SK-N-SH treated with all-trans-retinoic acid at 6 μM for 48 hours (cell line): ENCODE measurements at regions not wholly inside any gene's neighbourhood (a gene's known extent, or its start where the extent isn't known, plus 50 kb on each side); places are given as distances from the start of the nearest gene placed in this dataset.

ENCODE experiments used
- ATAC-seq: fragments of 200-7000 bp; cut with Tn5 transposase; 3 replicates; pipeline ENCODE4 v1.9.1; 2020; ENCODE audit warnings: mild to moderate bottlenecking, moderate library complexity
- ARNTL ChIP-seq: fragments of 450-650 bp; formaldehyde crosslinking; IDR thresholded peaks from 2 replicates; pipeline ENCODE4 v1.5.0; 2020; ENCODE audit warnings: low read depth, mild to moderate bottlenecking, moderate library complexity, borderline replicate concordance
- BACH2 ChIP-seq: fragments of 250-450 bp; sonication (Bioruptor Pico); IDR thresholded peaks from 2 replicates; pipeline ENCODE4 v1.9.0; 2021; ENCODE audit warnings: mild to moderate bottlenecking, borderline replicate concordance
- CREB5 ChIP-seq: fragments of 250-450 bp; sonication (Bioruptor Pico); IDR thresholded peaks from 2 replicates; pipeline ENCODE4 v1.5.1; 2020; ENCODE audit warnings: low read depth, mild to moderate bottlenecking, moderate library complexity
- CSDC2 ChIP-seq: fragments of 250-450 bp; sonication (Bioruptor Pico); IDR thresholded peaks from 2 replicates; pipeline ENCODE4 v1.5.0; 2020; ENCODE audit warnings: mild to moderate bottlenecking, moderate library complexity
- CSRNP3 ChIP-seq: fragments of 250-450 bp; sonication (Bioruptor Pico); IDR thresholded peaks from 2 replicates; pipeline ENCODE4 v1.5.1; 2021; ENCODE audit warnings: mild to moderate bottlenecking, moderate library complexity
- ESRRG ChIP-seq: fragments of 250-450 bp; sonication (Bioruptor Pico); IDR thresholded peaks from 2 replicates; pipeline ENCODE4 v1.6.1; 2021; ENCODE audit warnings: mild to moderate bottlenecking
- GLIS3 ChIP-seq: fragments of 250-450 bp; sonication (Bioruptor Pico); IDR thresholded peaks from 2 replicates; pipeline ENCODE4 v1.5.0; 2020; ENCODE audit warnings: mild to moderate bottlenecking, moderate library complexity
- ISL1 ChIP-seq: fragments of 250-450 bp; sonication (Bioruptor Pico); IDR thresholded peaks from 2 replicates; pipeline ENCODE4 v2.1.2; 2022; ENCODE audit warnings: mild to moderate bottlenecking, moderate library complexity
- OSR1 ChIP-seq: fragments of 250-450 bp; sonication (Bioruptor Pico); IDR thresholded peaks from 2 replicates; pipeline ENCODE4 v1.8.0; 2022; ENCODE audit warnings: moderate library complexity, mild to moderate bottlenecking, inconsistent platforms
- PATZ1 ChIP-seq: fragments of 250-450 bp; sonication (Bioruptor Pico); IDR thresholded peaks from 2 replicates; pipeline ENCODE4 v1.8.0; 2020; ENCODE audit warnings: mild to moderate bottlenecking, moderate library complexity, borderline replicate concordance
- POU6F1 ChIP-seq: fragments of 250-450 bp; sonication (Bioruptor Pico); IDR thresholded peaks from 2 replicates; pipeline ENCODE4 v1.8.0; 2021; ENCODE audit warnings: low read depth, mild to moderate bottlenecking, moderate library complexity, borderline replicate concordance
- PPARA ChIP-seq: fragments of 250-450 bp; sonication (Bioruptor Pico); IDR thresholded peaks from 2 replicates; pipeline ENCODE4 v1.5.0; 2020; ENCODE audit warnings: mild to moderate bottlenecking, borderline replicate concordance
- RARB ChIP-seq: fragments of 250-450 bp; sonication (Bioruptor Pico); IDR thresholded peaks from 2 replicates; pipeline ENCODE4 v1.8.0; 2021; ENCODE audit warnings: mild to moderate bottlenecking, moderate library complexity
- SNAI2 ChIP-seq: fragments of 250-450 bp; sonication (Bioruptor Pico); IDR thresholded peaks from 2 replicates; pipeline ENCODE4 v1.5.0; 2020; ENCODE audit warnings: mild to moderate bottlenecking, moderate library complexity
- TCF4 ChIP-seq: fragments of 250-450 bp; sonication (Bioruptor Pico); IDR thresholded peaks from 2 replicates; pipeline ENCODE4 v1.8.0; 2021; ENCODE audit warnings: mild to moderate bottlenecking, moderate library complexity, borderline replicate concordance
- TOX ChIP-seq: fragments of 250-450 bp; sonication (Bioruptor Pico); IDR thresholded peaks from 2 replicates; pipeline ENCODE4 v1.8.0; 2021; ENCODE audit warnings: mild to moderate bottlenecking, moderate library complexity, borderline replicate concordance
- TSHZ2 ChIP-seq: fragments of 250-450 bp; sonication (Bioruptor Pico); IDR thresholded peaks from 2 replicates; pipeline ENCODE4 v1.5.0; 2020; ENCODE audit warnings: mild to moderate bottlenecking, moderate library complexity
- ZC3H10 ChIP-seq: fragments of 250-450 bp; sonication (Bioruptor Pico); IDR thresholded peaks from 2 replicates; pipeline ENCODE4 v1.5.1; 2021; ENCODE audit warnings: mild to moderate bottlenecking, moderate library complexity
- ZFP3 ChIP-seq: fragments of 250-450 bp; sonication (Bioruptor Pico); IDR thresholded peaks from 2 replicates; pipeline ENCODE4 v1.5.0; 2020; ENCODE audit warnings: mild to moderate bottlenecking, moderate library complexity
- ZFP30 ChIP-seq: fragments of 450-650 bp; formaldehyde crosslinking; IDR thresholded peaks from 2 replicates; pipeline ENCODE4 v1.5.0; 2022; ENCODE audit warnings: mild to moderate bottlenecking, moderate library complexity
- ZNF70 ChIP-seq: fragments of 450-650 bp; formaldehyde crosslinking; IDR thresholded peaks from 2 replicates; pipeline ENCODE4 v1.5.0; 2020; ENCODE audit warnings: mild to moderate bottlenecking, moderate library complexity
- ZNF8 ChIP-seq: fragments of 450-650 bp; formaldehyde crosslinking; IDR thresholded peaks from 2 replicates; pipeline ENCODE4 v1.5.0; 2020; ENCODE audit warnings: mild to moderate bottlenecking, moderate library complexity

- ATAC-seq, result no peak
Observed at GRCh38 chr7:91367812-91368578, 103.8 kb downstream of the FZD1 start.

GRCh38 chr7:91372323-91372722 lies 108.1 kb downstream of the FZD1 start:
- no peak for ATAC-seq
- TF ChIP-seq BACH2 (CRISPR knock-in tag) (no peak), PPARA (CRISPR knock-in tag) (no peak), PATZ1 (CRISPR knock-in tag) (no peak), ARNTL (CRISPR knock-in tag) (no peak), TSHZ2 (CRISPR knock-in tag) (no peak), ZFP30 (CRISPR knock-in tag) (no peak), GLIS3 (CRISPR knock-in tag) (no peak), RARB (no peak), TCF4 (CRISPR knock-in tag) (no peak), ISL1 (CRISPR knock-in tag) (no peak), POU6F1 (CRISPR knock-in tag) (no peak)

More at GRCh38 chr7:91367812-91368578, 103.8 kb downstream of the FZD1 start:
- no peak for TF ChIP-seq POU6F1 (CRISPR knock-in tag)
- TF ChIP-seq TOX (CRISPR knock-in tag), result no peak
- no peak for TF ChIP-seq ZNF70
- TF ChIP-seq CSDC2, result no peak
- no peak for TF ChIP-seq ESRRG
- no peak for TF ChIP-seq OSR1 (CRISPR knock-in tag)
- TF ChIP-seq SNAI2 (CRISPR knock-in tag), result no peak
- TF ChIP-seq TCF4 (CRISPR knock-in tag), result no peak
- TF ChIP-seq CSRNP3 (CRISPR knock-in tag), result no peak
- TF ChIP-seq CREB5 (CRISPR knock-in tag), result no peak
- TF ChIP-seq ISL1 (CRISPR knock-in tag), result no peak
- TF ChIP-seq BACH2 (CRISPR knock-in tag), result no peak
- no peak for TF ChIP-seq PPARA (CRISPR knock-in tag)
- TF ChIP-seq ZC3H10 (CRISPR knock-in tag), result no peak
- no peak for TF ChIP-seq GLIS3 (CRISPR knock-in tag)
- TF ChIP-seq ZNF8, result no peak
- no peak for TF ChIP-seq ZFP3 (CRISPR knock-in tag)
- TF ChIP-seq PATZ1 (CRISPR knock-in tag), result no peak
- TF ChIP-seq ZFP30 (CRISPR knock-in tag), result no peak
